Non-pigmented ciliary epithelial cell (primary cell): ENCODE measurements at regions not wholly inside any gene's neighbourhood (a gene's known extent, or its start where the extent isn't known, plus 50 kb on each side); places are given as distances from the start of the nearest gene placed in this dataset.

Source experiments
- DNase-seq: peaks from one replicate; pipeline ENCODE4 v3.0.0-alpha.2; 2010; ENCODE audit warnings: low read depth

GRCh38 chr5:40386289-40386688 is 293.4 kb upstream of the PTGER4 start:
- no peak for DNase-seq

GRCh38 chr5:40385544-40385943 is 294.2 kb upstream of the PTGER4 start:
- DNase-seq: peak; percentile 30

- no peak for DNase-seq
Measured at GRCh38 chr5:40384782-40385390, 294.8 kb upstream of the PTGER4 start.

GRCh38 chr5:40383749-40384651 is 295.7 kb upstream of the PTGER4 start:
- no peak for DNase-seq

- DNase-seq: no peak
Measured at GRCh38 chr5:40381676-40382363, 297.9 kb upstream of the PTGER4 start.

GRCh38 chr5:40381016-40381415 is 298.7 kb upstream of the PTGER4 start:
- DNase-seq: no peak

GRCh38 chr5:40378396-40379177 is 301.1 kb upstream of the PTGER4 start:
- no peak for DNase-seq

- DNase-seq: no peak
Measured at GRCh38 chr5:40376566-40376965, 303.1 kb upstream of the PTGER4 start.

GRCh38 chr5:40374853-40375252 is 304.9 kb upstream of the PTGER4 start:
- DNase-seq: no peak

- DNase-seq: no peak
Measured at GRCh38 chr5:40368200-40368599, 311.5 kb upstream of the PTGER4 start.

- no peak for DNase-seq
Measured at GRCh38 chr5:40367255-40367654, 312.5 kb upstream of the PTGER4 start.

GRCh38 chr5:40365342-40366330 is 314.1 kb upstream of the PTGER4 start:
- DNase-seq: no peak

GRCh38 chr5:40364441-40364840 is 315.3 kb upstream of the PTGER4 start:
- no peak for DNase-seq

GRCh38 chr5:40361378-40361777 is 318.3 kb upstream of the PTGER4 start:
- DNase-seq: no peak

GRCh38 chr5:40360685-40361084 is 319.0 kb upstream of the PTGER4 start:
- no peak for DNase-seq

GRCh38 chr5:40359832-40360231 is 319.9 kb upstream of the PTGER4 start:
- no peak for DNase-seq

GRCh38 chr5:40359093-40359492 is 320.6 kb upstream of the PTGER4 start:
- DNase-seq: no peak

- DNase-seq: no peak
Measured at GRCh38 chr5:40356248-40356647, 323.5 kb upstream of the PTGER4 start.

GRCh38 chr5:40355846-40356245 is 323.9 kb upstream of the PTGER4 start:
- DNase-seq: no peak

GRCh38 chr5:40355181-40355580 is 324.5 kb upstream of the PTGER4 start:
- no peak for DNase-seq

GRCh38 chr5:40354171-40354570 is 325.5 kb upstream of the PTGER4 start:
- DNase-seq: no peak
